ENCODE measurements at regions not wholly inside any gene's neighbourhood (a gene's known extent, or its start where the extent isn't known, plus 50 kb on each side); places are given as distances from the start of the nearest gene placed in this dataset.

DNA sequence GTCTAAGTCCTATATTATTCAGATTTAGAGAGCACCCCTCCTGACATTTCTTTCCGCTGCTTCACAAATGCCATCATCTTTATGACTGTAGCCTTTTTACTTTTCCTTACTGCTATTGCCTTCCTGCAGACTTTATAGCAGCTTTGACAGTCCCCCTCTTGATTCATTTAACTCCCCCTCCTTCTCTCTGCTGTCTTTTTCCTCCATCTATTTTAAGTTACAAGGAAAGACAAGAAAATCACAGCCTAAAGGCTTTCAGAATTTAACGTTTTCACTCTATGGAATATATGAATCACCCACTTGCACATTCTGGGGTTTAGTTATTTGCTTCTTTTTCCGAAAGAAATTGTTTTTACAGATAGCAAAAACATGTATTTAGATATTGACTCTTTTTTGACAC is 183.4 kb upstream of the SETBP1 start:
- H3K9me3 ChIP-seq (ENCODE audit: low read depth), result no peaks in the 10 kb centered on the region
- H3K27me3 ChIP-seq, result no peaks in the 10 kb centered on the region
- H3K9ac ChIP-seq, result no peak overlapping the region
- Mint-ChIP-seq H3K4me1 (no peaks in the 10 kb centered on the region), H3K4me3 (no peak overlapping the region), H3K27ac (no peak overlapping the region), H3K36me3 (no peaks in the 10 kb centered on the region), H3K27me3 (ENCODE audit: insufficient read depth, low read depth) (no peaks in the 10 kb centered on the region), H3K9me3 (peaks cover 2% of the 10 kb centered on the region)
- H3K4me1 ChIP-seq, result no peaks in the 10 kb centered on the region
- TF ChIP-seq EZH2 (IDR thresholded peaks at IDR 0.05) (no peak), CTCF (IDR thresholded peaks at IDR 0.05) (no peak), EZH2phosphoT487 (IDR thresholded peaks at IDR 0.05) (no peak)
- H3K27ac ChIP-seq, result no peak overlapping the region
- no peaks in the 10 kb centered on the region for H3F3A ChIP-seq (ENCODE audit: low read depth)
- H4K20me1 ChIP-seq (ENCODE audit: low read depth), result no peaks in the 10 kb centered on the region
- no peak overlapping the region for H3K4me3 ChIP-seq
- no peak overlapping the region for H3K4me2 ChIP-seq
- H3K36me3 ChIP-seq, result no peaks in the 10 kb centered on the region
- no peak overlapping the region for H2AFZ ChIP-seq (replicated peaks)
- no peak for DNase-seq (ENCODE audit: low spot score)
- H3K79me2 ChIP-seq (ENCODE audit: low read depth), result no peaks in the 10 kb centered on the region

GRCh38 chr18:44497757-44498490 is 182.8 kb upstream of the SETBP1 start:
- Mint-ChIP-seq H3K4me3 (no peak overlapping the region), H3K4me1 (no peaks in the 10 kb centered on the region), H3K36me3 (no peaks in the 10 kb centered on the region), H3K27ac (no peak overlapping the region), H3K27me3 (ENCODE audit: insufficient read depth, low read depth) (no peaks in the 10 kb centered on the region), H3K9me3 (no peaks in the 10 kb centered on the region)
- no peaks in the 10 kb centered on the region for H3K9me3 ChIP-seq (ENCODE audit: low read depth)
- H3K4me1 ChIP-seq, result no peaks in the 10 kb centered on the region
- H2AFZ ChIP-seq (replicated peaks), result no peak overlapping the region
- no peaks in the 10 kb centered on the region for H3K27me3 ChIP-seq
- no peak overlapping the region for H3K4me3 ChIP-seq
- no peaks in the 10 kb centered on the region for H4K20me1 ChIP-seq (ENCODE audit: low read depth)
- no peak for DNase-seq (ENCODE audit: low spot score)
- H3K27ac ChIP-seq, result no peak overlapping the region
- H3K36me3 ChIP-seq, result no peaks in the 10 kb centered on the region
- no peak for TF ChIP-seq EZH2 (IDR thresholded peaks at IDR 0.05)
- no peak for TF ChIP-seq EZH2phosphoT487 (IDR thresholded peaks at IDR 0.05)
- TF ChIP-seq CTCF (IDR thresholded peaks at IDR 0.05), result no peak
- no peak overlapping the region for H3K4me2 ChIP-seq
- no peaks in the 10 kb centered on the region for H3F3A ChIP-seq (ENCODE audit: low read depth)
- H3K79me2 ChIP-seq (ENCODE audit: low read depth), result no peaks in the 10 kb centered on the region
- H3K9ac ChIP-seq, result no peak overlapping the region

GRCh38 chr18:44500808-44501610 is 179.7 kb upstream of the SETBP1 start:
- Mint-ChIP-seq H3K27ac (no peak overlapping the region), H3K4me3 (no peak overlapping the region), H3K36me3 (no peaks in the 10 kb centered on the region), H3K4me1 (no peaks in the 10 kb centered on the region), H3K27me3 (ENCODE audit: insufficient read depth, low read depth) (peaks cover 2% of the 10 kb centered on the region), H3K9me3 (no peaks in the 10 kb centered on the region)
- H3F3A ChIP-seq (ENCODE audit: low read depth), result no peaks in the 10 kb centered on the region
- H3K36me3 ChIP-seq, result no peaks in the 10 kb centered on the region
- H3K79me2 ChIP-seq (ENCODE audit: low read depth), result no peaks in the 10 kb centered on the region
- H3K27ac ChIP-seq, result no peak overlapping the region
- TF ChIP-seq CTCF (IDR thresholded peaks at IDR 0.05), result no peak
- TF ChIP-seq EZH2 (IDR thresholded peaks at IDR 0.05), result no peak
- TF ChIP-seq EZH2phosphoT487 (IDR thresholded peaks at IDR 0.05), result no peak
- no peak overlapping the region for H3K4me3 ChIP-seq
- no peaks in the 10 kb centered on the region for H3K4me1 ChIP-seq
- no peak overlapping the region for H3K4me2 ChIP-seq
- no peak for DNase-seq (ENCODE audit: low spot score)
- no peaks in the 10 kb centered on the region for H4K20me1 ChIP-seq (ENCODE audit: low read depth)
- H3K27me3 ChIP-seq, result no peaks in the 10 kb centered on the region
- peak overlapping the region; percentile 58 for H2AFZ ChIP-seq (replicated peaks)
- no peak overlapping the region for H3K9ac ChIP-seq
- H3K9me3 ChIP-seq (ENCODE audit: low read depth), result no peaks in the 10 kb centered on the region

All from neural progenitor cell (in vitro differentiated cells).